ENCODE measurements at regions not wholly inside any gene's neighbourhood (a gene's known extent, or its start where the extent isn't known, plus 50 kb on each side); places are given as distances from the start of the nearest gene placed in this dataset.
A peak's percentile ranks its signal among the peaks of the same experiment; 100 is the strongest.

GRCh38 chr12:118870551-118870950 is 110.8 kb upstream of the SRRM4 start:
- TF ChIP-seq CTCF (IDR thresholded peaks at IDR 0.05; ENCODE audit: extremely low read depth, low read depth, low read length): no peak
- Histone ChIP-seq H4K20me1 (ENCODE audit: insufficient read depth, low read length) (no peaks in the 10 kb centered on the region), H3K79me2 (ENCODE audit: insufficient read depth, low read length) (no peaks in the 10 kb centered on the region), H3K9me3 (ENCODE audit: low read depth, low read length) (peaks cover 2% of the 10 kb centered on the region), H3K4me3 (ENCODE audit: insufficient read depth, low read length) (no peak overlapping the region), H3K27me3 (ENCODE audit: insufficient read depth, low read length) (no peaks in the 10 kb centered on the region), H3K4me1 (ENCODE audit: insufficient read depth, low read length) (no peaks in the 10 kb centered on the region), H3K36me3 (ENCODE audit: insufficient read depth, low read length) (no peaks in the 10 kb centered on the region), H3K4me2 (ENCODE audit: insufficient read depth, low read length) (no peak overlapping the region), H2AFZ (ENCODE audit: low read length) (no peak overlapping the region), H3K27ac (ENCODE audit: low read depth, low read length) (no peak overlapping the region)
- DNase-seq (ENCODE audit: insufficient read length, low spot score, missing footprints): no peak

DNA sequence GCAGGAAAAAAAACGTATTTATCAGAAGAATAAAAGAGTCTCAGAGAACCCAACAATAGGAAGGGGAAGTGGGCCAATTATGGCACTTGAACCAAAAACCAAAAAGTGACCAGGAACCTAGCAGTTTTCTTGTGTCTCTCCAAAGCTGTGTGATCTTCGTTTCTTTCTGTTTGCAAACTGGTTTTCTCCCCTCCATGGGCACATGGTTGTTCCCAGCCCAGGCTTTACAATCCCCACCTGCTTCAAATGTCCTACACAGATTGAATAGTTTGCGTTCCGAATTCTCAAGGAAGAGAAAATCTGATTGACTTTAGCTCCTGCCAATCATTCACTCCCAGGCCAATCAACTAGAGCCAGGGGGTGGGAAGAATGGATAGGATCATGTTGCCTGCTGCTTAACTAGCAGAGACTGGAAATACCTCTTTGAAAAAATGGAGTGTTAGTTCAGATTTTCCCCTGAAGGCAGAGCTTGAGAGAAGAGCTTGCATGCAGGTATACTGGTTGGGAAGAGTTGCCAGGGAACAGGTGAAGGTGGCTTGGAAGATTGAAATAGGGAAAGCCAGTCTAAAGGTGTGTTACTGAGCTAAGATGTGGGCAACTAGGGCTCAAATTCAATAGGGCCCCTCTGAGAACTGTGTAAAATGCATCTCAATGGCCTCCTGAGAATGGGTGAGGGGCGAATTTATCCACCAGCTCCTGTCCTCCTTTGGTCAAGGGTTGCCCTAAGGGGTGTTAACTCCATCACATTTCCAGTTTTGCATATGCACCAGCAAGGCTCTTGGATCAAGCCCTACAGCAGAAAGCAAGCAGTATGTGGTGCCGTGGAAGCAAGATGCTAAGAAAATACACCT is 106.4 kb upstream of the SRRM4 start:
- H3K27ac ChIP-seq (ENCODE audit: low read depth, low read length): no peak overlapping the region
- TF ChIP-seq CTCF (IDR thresholded peaks at IDR 0.05; ENCODE audit: extremely low read depth, low read depth, low read length): no peak

DNA sequence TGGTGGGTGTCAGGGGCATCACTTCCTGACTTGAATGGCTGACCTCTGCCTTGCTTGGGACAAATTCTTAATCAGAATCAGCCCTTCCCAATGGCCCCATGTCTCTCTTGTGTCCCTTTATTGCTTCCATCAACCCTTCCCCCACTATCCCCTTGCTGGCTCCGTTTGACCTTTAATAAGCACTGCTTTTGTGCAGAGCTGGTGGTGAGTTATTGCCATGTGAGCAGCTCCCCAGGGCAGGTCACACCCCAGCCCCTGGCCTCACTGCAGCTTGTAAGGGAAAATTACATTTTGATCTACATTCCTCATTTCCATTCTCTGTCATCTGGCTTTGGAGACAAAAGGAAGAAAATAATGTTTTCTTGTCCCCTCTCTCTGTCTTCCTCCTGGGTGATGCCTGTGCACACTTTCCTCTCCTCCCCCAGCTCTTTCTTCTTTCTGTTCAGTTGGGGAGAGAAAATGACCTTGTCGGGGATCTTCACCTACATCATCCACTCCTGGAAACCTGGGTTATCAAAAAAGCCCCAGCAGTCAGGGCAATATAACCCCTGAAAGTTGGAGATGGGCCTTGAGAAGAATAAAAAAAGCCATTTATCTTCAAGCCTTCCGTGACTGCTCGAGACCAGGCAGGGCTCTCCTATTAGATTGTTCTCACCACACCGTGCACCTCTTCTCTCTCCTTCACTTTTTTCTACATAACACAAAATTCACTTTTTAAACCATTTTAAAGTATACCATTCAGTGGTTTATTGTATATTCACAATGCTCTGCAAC is 100.4 kb upstream of the SRRM4 start:
- Histone ChIP-seq H3K4me1 (ENCODE audit: insufficient read depth, low read length) (no peaks in the 10 kb centered on the region), H3K4me3 (ENCODE audit: insufficient read depth, low read length) (no peak overlapping the region), H3K79me2 (ENCODE audit: insufficient read depth, low read length) (no peaks in the 10 kb centered on the region), H3K36me3 (ENCODE audit: insufficient read depth, low read length) (no peaks in the 10 kb centered on the region), H3K9me3 (ENCODE audit: low read depth, low read length) (no peaks in the 10 kb centered on the region), H3K27ac (ENCODE audit: low read depth, low read length) (no peak overlapping the region), H3K4me2 (ENCODE audit: insufficient read depth, low read length) (no peak overlapping the region), H2AFZ (ENCODE audit: low read length) (no peak overlapping the region), H3K27me3 (ENCODE audit: insufficient read depth, low read length) (no peaks in the 10 kb centered on the region), H4K20me1 (ENCODE audit: insufficient read depth, low read length) (no peaks in the 10 kb centered on the region)
- no peak for TF ChIP-seq CTCF (IDR thresholded peaks at IDR 0.05; ENCODE audit: extremely low read depth, low read depth, low read length)
- peak; percentile 8 for DNase-seq (ENCODE audit: insufficient read length, low spot score, missing footprints)

More for the DNA sequence above, 106.4 kb upstream of the SRRM4 start:
- Histone ChIP-seq H4K20me1 (ENCODE audit: insufficient read depth, low read length) (no peaks in the 10 kb centered on the region), H3K36me3 (ENCODE audit: insufficient read depth, low read length) (no peaks in the 10 kb centered on the region), H3K9me3 (ENCODE audit: low read depth, low read length) (no peaks in the 10 kb centered on the region), H3K27me3 (ENCODE audit: insufficient read depth, low read length) (no peaks in the 10 kb centered on the region), H2AFZ (ENCODE audit: low read length) (no peak overlapping the region), H3K4me3 (ENCODE audit: insufficient read depth, low read length) (no peak overlapping the region), H3K4me2 (ENCODE audit: insufficient read depth, low read length) (no peak overlapping the region), H3K79me2 (ENCODE audit: insufficient read depth, low read length) (no peaks in the 10 kb centered on the region), H3K4me1 (ENCODE audit: insufficient read depth, low read length) (no peaks in the 10 kb centered on the region)
- DNase-seq (ENCODE audit: insufficient read length, low spot score, missing footprints): no peak

- no peak overlapping the region for H3K4me2 ChIP-seq (ENCODE audit: insufficient read depth, low read length)
- H3K9me3 ChIP-seq (ENCODE audit: low read depth, low read length): no peaks in the 10 kb centered on the region
- DNase-seq (ENCODE audit: insufficient read length, low spot score, missing footprints): no peak
- H3K4me1 ChIP-seq (ENCODE audit: insufficient read depth, low read length): no peaks in the 10 kb centered on the region
- H4K20me1 ChIP-seq (ENCODE audit: insufficient read depth, low read length): no peaks in the 10 kb centered on the region
- no peaks in the 10 kb centered on the region for H3K27me3 ChIP-seq (ENCODE audit: insufficient read depth, low read length)
- no peak overlapping the region for H3K4me3 ChIP-seq (ENCODE audit: insufficient read depth, low read length)
- no peak for TF ChIP-seq CTCF (IDR thresholded peaks at IDR 0.05; ENCODE audit: extremely low read depth, low read depth, low read length)
- no peaks in the 10 kb centered on the region for H3K36me3 ChIP-seq (ENCODE audit: insufficient read depth, low read length)
- no peak overlapping the region for H2AFZ ChIP-seq (ENCODE audit: low read length)
- H3K27ac ChIP-seq (ENCODE audit: low read depth, low read length): no peak overlapping the region
- H3K79me2 ChIP-seq (ENCODE audit: insufficient read depth, low read length): no peaks in the 10 kb centered on the region
Measured at GRCh38 chr12:118884226-118884625, 97.1 kb upstream of the SRRM4 start.
